ENCODE measurements at regions not wholly inside any gene's neighbourhood (a gene's known extent, or its start where the extent isn't known, plus 50 kb on each side); places are given as distances from the start of the nearest gene placed in this dataset.

- Histone ChIP-seq H3K4me3 (no peak overlapping the region), H3K27me3 (peaks cover 15% of the 10 kb centered on the region), H3K27ac (no peak overlapping the region), H3K9me3 (replicated peaks in 1 of 3) (no peaks in the 10 kb centered on the region), H3K36me3 (replicated peaks in 1 of 2) (no peaks in the 10 kb centered on the region), H3K4me1 (replicated peaks in 1 of 2) (no peaks in the 10 kb centered on the region)
- intact Hi-C loops (cut with DNase I): no loop called here
- TF ChIP-seq POLR2A (IDR thresholded peaks at IDR 0.05): no peak
- no peak for TF ChIP-seq CTCF (IDR thresholded peaks at IDR 0.05)
- no peak for DNase-seq
- WGBS, 4 donors: 83 to 89% (median 88%) methylated on average over 6 of the region's 6 CpGs
Measured at GRCh38 chr15:59940456-59940855, 63.7 kb upstream of the FOXB1 start.

GRCh38 chr15:59936741-59937140, 67.4 kb upstream of the FOXB1 start:
- Histone ChIP-seq H3K4me3 (no peak overlapping the region), H3K36me3 (replicated peaks in 1 of 2) (no peaks in the 10 kb centered on the region), H3K27ac (no peak overlapping the region), H3K9me3 (replicated peaks in 1 of 3) (no peaks in the 10 kb centered on the region), H3K27me3 (peaks cover 16% of the 10 kb centered on the region), H3K4me1 (replicated peaks in 1 of 2) (no peaks in the 10 kb centered on the region)
- intact Hi-C loops (cut with DNase I): no loop called here
- WGBS, 4 donors: 37 to 50% (median 42%) methylated on average over 7 to 8 of the region's 8 CpGs
- no peak for DNase-seq
- TF ChIP-seq CTCF (IDR thresholded peaks at IDR 0.05): no peak
- TF ChIP-seq POLR2A (IDR thresholded peaks at IDR 0.05): no peak

- TF ChIP-seq CTCF (IDR thresholded peaks at IDR 0.05) (no peak), POLR2A (IDR thresholded peaks at IDR 0.05) (no peak)
Measured at GRCh38 chr15:59933607-59934006, 70.5 kb upstream of the FOXB1 start.

GRCh38 chr15:59931646-59932261, 72.4 kb upstream of the FOXB1 start:
- no peak overlapping the region for H3K4me3 ChIP-seq
- intact Hi-C loops (cut with DNase I): no loop called here
- WGBS, 4 donors: 86 to 95% (median 90%) methylated on average over 7 of the region's 7 CpGs
- H3K9me3 ChIP-seq (replicated peaks in 1 of 3): no peaks in the 10 kb centered on the region
- peaks cover 24% of the 10 kb centered on the region for H3K27me3 ChIP-seq
- H3K36me3 ChIP-seq (replicated peaks in 1 of 2): no peaks in the 10 kb centered on the region
- H3K27ac ChIP-seq: no peak overlapping the region
- TF ChIP-seq POLR2A (IDR thresholded peaks at IDR 0.05) (no peak), CTCF (IDR thresholded peaks at IDR 0.05) (no peak)
- no peak for DNase-seq
- H3K4me1 ChIP-seq (replicated peaks in 1 of 2): no peaks in the 10 kb centered on the region

More at GRCh38 chr15:59933607-59934006, 70.5 kb upstream of the FOXB1 start:
- no peaks in the 10 kb centered on the region for H3K4me1 ChIP-seq (replicated peaks in 1 of 2)
- intact Hi-C loops (cut with DNase I): no loop called here
- WGBS, 4 donors: 63 to 68% (median 67%) methylated on average over 4 of the region's 4 CpGs
- H3K4me3 ChIP-seq: no peak overlapping the region
- no peaks in the 10 kb centered on the region for H3K36me3 ChIP-seq (replicated peaks in 1 of 2)
- DNase-seq: no peak
- no peak overlapping the region for H3K27ac ChIP-seq
- peaks cover 16% of the 10 kb centered on the region for H3K27me3 ChIP-seq
- H3K9me3 ChIP-seq (replicated peaks in 1 of 3): no peaks in the 10 kb centered on the region

All from adrenal gland (tissue), 9 donors.